ENCODE measurements at regions not wholly inside any gene's neighbourhood (a gene's known extent, or its start where the extent isn't known, plus 50 kb on each side); places are given as distances from the start of the nearest gene placed in this dataset.

- POLR2A ChIA-PET, result no interaction called here
- Histone ChIP-seq H3K4me2 (ENCODE audit: low read length) (no peak overlapping the region), H4K20me1 (ENCODE audit: insufficient read depth, low read length) (no peaks in the 10 kb centered on the region), H3K4me1 (ENCODE audit: insufficient read depth, low read length, poor library complexity, severe bottlenecking) (no peaks in the 10 kb centered on the region), H3K27ac (ENCODE audit: low read depth, low read length, poor library complexity, severe bottlenecking) (no peak overlapping the region), H3K36me3 (ENCODE audit: insufficient read depth, low read length) (no peaks in the 10 kb centered on the region), H3K79me2 (ENCODE audit: insufficient read depth, low read depth, low read length) (no peaks in the 10 kb centered on the region), H3K9me3 (ENCODE audit: low read length) (no peaks in the 10 kb centered on the region), H2AFZ (ENCODE audit: low read length) (no peak overlapping the region), H3K4me3 (ENCODE audit: low read depth, low read length, poor library complexity, severe bottlenecking) (no peak overlapping the region), H3K9me2 (ENCODE audit: insufficient read depth, low read length) (no peaks in the 10 kb centered on the region)
- intact Hi-C loops (cut with micrococcal nuclease; ENCODE audit: unreplicated experiment), result no loop called here
- TF ChIP-seq CTCF (conservative IDR thresholded peaks at IDR 0.05; ENCODE audit: low read length) (no peak), EZH2phosphoT487 (IDR thresholded peaks at IDR 0.05; ENCODE audit: borderline replicate concordance, low read depth, low read length) (no peak)
- no peak for DNase-seq (ENCODE audit: low spot score)
- CTCF ChIA-PET (ENCODE audit: unreplicated experiment), result no interaction called here
- BruUV-seq (replicated peaks), result no TSS peak
These were observed 100.9 kb upstream of the MARK1 start for GRCh38 chr1:220426989-220427388.

GRCh38 chr1:220425852-220426251 lies 102.1 kb upstream of the MARK1 start:
- no peak overlapping the region for H3K27ac ChIP-seq (ENCODE audit: low read depth, low read length, poor library complexity, severe bottlenecking)
- no peaks in the 10 kb centered on the region for H3K36me3 ChIP-seq (ENCODE audit: insufficient read depth, low read length)
- no peaks in the 10 kb centered on the region for H3K9me3 ChIP-seq (ENCODE audit: low read length)
- H4K20me1 ChIP-seq (ENCODE audit: insufficient read depth, low read length), result no peaks in the 10 kb centered on the region
- ChIA-PET POLR2A (no interaction called here), CTCF (ENCODE audit: unreplicated experiment) (no interaction called here)
- intact Hi-C loops (cut with micrococcal nuclease; ENCODE audit: unreplicated experiment), result no loop called here
- BruUV-seq (replicated peaks), result no TSS peak
- H3K79me2 ChIP-seq (ENCODE audit: insufficient read depth, low read depth, low read length), result no peaks in the 10 kb centered on the region
- H3K9me2 ChIP-seq (ENCODE audit: insufficient read depth, low read length), result no peaks in the 10 kb centered on the region
- DNase-seq (ENCODE audit: low spot score), result no peak
- H3K4me2 ChIP-seq (ENCODE audit: low read length), result no peak overlapping the region
- no peak overlapping the region for H2AFZ ChIP-seq (ENCODE audit: low read length)
- H3K4me3 ChIP-seq (ENCODE audit: low read depth, low read length, poor library complexity, severe bottlenecking), result no peak overlapping the region
- no peaks in the 10 kb centered on the region for H3K4me1 ChIP-seq (ENCODE audit: insufficient read depth, low read length, poor library complexity, severe bottlenecking)
- no peak for TF ChIP-seq CTCF (conservative IDR thresholded peaks at IDR 0.05; ENCODE audit: low read length)
- no peak for TF ChIP-seq EZH2phosphoT487 (IDR thresholded peaks at IDR 0.05; ENCODE audit: borderline replicate concordance, low read depth, low read length)

- H3K27ac ChIP-seq (ENCODE audit: low read depth, low read length, poor library complexity, severe bottlenecking), result no peak overlapping the region
These were observed 106.4 kb upstream of the MARK1 start for GRCh38 chr1:220421508-220421907.

More at GRCh38 chr1:220421508-220421907, 106.4 kb upstream of the MARK1 start:
- POLR2A ChIA-PET, result interaction anchor here (0.6 to 0.8 kb wide), 2 partner anchors 37 to 1706 kb away, joined by 3 to 5 read pairs; no protein-coding TSS in a partner anchor
- BruUV-seq (replicated peaks), result no TSS peak
- no peak for DNase-seq (ENCODE audit: low spot score)
- Histone ChIP-seq H3K9me3 (ENCODE audit: low read length) (no peaks in the 10 kb centered on the region), H3K9me2 (ENCODE audit: insufficient read depth, low read length) (no peaks in the 10 kb centered on the region), H3K4me2 (ENCODE audit: low read length) (no peak overlapping the region), H3K4me3 (ENCODE audit: low read depth, low read length, poor library complexity, severe bottlenecking) (no peak overlapping the region), H3K36me3 (ENCODE audit: insufficient read depth, low read length) (no peaks in the 10 kb centered on the region), H2AFZ (ENCODE audit: low read length) (no peak overlapping the region), H4K20me1 (ENCODE audit: insufficient read depth, low read length) (no peaks in the 10 kb centered on the region), H3K4me1 (ENCODE audit: insufficient read depth, low read length, poor library complexity, severe bottlenecking) (no peaks in the 10 kb centered on the region), H3K79me2 (ENCODE audit: insufficient read depth, low read depth, low read length) (no peaks in the 10 kb centered on the region)
- intact Hi-C loops (cut with micrococcal nuclease; ENCODE audit: unreplicated experiment), result no loop called here
- TF ChIP-seq CTCF (conservative IDR thresholded peaks at IDR 0.05; ENCODE audit: low read length) (no peak), EZH2phosphoT487 (IDR thresholded peaks at IDR 0.05; ENCODE audit: borderline replicate concordance, low read depth, low read length) (no peak)
- CTCF ChIA-PET (ENCODE audit: unreplicated experiment), result no interaction called here

Data from OCI-LY7 (cell line).